ENCODE measurements at regions not wholly inside any gene's neighbourhood (a gene's known extent, or its start where the extent isn't known, plus 50 kb on each side); places are given as distances from the start of the nearest gene placed in this dataset.

- TF ChIP-seq, protein P1, sequence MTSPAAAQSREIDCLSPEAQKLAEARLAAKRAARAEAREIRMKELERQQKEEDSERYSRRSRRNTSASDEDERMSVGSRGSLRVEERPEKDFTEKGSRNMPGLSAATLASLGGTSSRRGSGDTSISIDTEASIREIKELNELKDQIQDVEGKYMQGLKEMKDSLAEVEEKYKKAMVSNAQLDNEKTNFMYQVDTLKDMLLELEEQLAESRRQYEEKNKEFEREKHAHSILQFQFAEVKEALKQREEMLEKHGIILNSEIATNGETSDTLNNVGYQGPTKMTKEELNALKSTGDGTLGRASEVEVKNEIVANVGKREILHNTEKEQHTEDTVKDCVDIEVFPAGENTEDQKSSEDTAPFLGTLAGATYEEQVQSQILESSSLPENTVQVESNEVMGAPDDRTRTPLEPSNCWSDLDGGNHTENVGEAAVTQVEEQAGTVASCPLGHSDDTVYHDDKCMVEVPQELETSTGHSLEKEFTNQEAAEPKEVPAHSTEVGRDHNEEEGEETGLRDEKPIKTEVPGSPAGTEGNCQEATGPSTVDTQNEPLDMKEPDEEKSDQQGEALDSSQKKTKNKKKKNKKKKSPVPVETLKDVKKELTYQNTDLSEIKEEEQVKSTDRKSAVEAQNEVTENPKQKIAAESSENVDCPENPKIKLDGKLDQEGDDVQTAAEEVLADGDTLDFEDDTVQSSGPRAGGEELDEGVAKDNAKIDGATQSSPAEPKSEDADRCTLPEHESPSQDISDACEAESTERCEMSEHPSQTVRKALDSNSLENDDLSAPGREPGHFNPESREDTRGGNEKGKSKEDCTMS (CRISPR knock-in tag; conservative IDR thresholded peaks at IDR 0.05): no peak
- no peak for TF ChIP-seq RARG (CRISPR knock-in tag; IDR thresholded peaks at IDR 0.05; ENCODE audit: low read depth)
- TF ChIP-seq MAFF (IDR thresholded peaks at IDR 0.05; ENCODE audit: low read depth, low read length): no peak
- no peak for TF ChIP-seq ZNF225 (CRISPR knock-in tag; IDR thresholded peaks at IDR 0.05)
- no peak for TF ChIP-seq FIP1L1 (IDR thresholded peaks at IDR 0.05; ENCODE audit: borderline replicate concordance, insufficient read depth, low read depth, low read length)
- TF ChIP-seq ZNF224 (CRISPR knock-in tag; IDR thresholded peaks at IDR 0.05): no peak
- TF ChIP-seq CC2D1A (CRISPR knock-in tag; IDR thresholded peaks at IDR 0.05): no peak
- TF ChIP-seq SMAD1 (CRISPR knock-in tag; IDR thresholded peaks at IDR 0.05; ENCODE audit: borderline replicate concordance, low read depth): no peak
- no peak for TF ChIP-seq ZNF260 (CRISPR knock-in tag; IDR thresholded peaks at IDR 0.05; ENCODE audit: borderline replicate concordance, low read depth)
- TF ChIP-seq ZNF7 (CRISPR knock-in tag; IDR thresholded peaks at IDR 0.05): no peak
- TF ChIP-seq, protein P2, sequence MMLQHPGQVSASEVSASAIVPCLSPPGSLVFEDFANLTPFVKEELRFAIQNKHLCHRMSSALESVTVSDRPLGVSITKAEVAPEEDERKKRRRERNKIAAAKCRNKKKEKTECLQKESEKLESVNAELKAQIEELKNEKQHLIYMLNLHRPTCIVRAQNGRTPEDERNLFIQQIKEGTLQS (CRISPR knock-in tag; IDR thresholded peaks at IDR 0.05): no peak
- TF ChIP-seq ZNF468 (CRISPR knock-in tag; IDR thresholded peaks at IDR 0.05): no peak
- no peak for TF ChIP-seq ZBTB42 (CRISPR knock-in tag; IDR thresholded peaks at IDR 0.05)
- no peak for TF ChIP-seq ZNF207 (IDR thresholded peaks at IDR 0.05; ENCODE audit: borderline replicate concordance)
- TF ChIP-seq YY1 (IDR thresholded peaks at IDR 0.05; ENCODE audit: insufficient read depth, insufficient replicate concordance, low read depth, low read length): peak; percentile 40
- no peak for TF ChIP-seq ZNF768 (CRISPR knock-in tag; IDR thresholded peaks at IDR 0.05)
- TF ChIP-seq FOXJ3 (CRISPR knock-in tag; IDR thresholded peaks at IDR 0.05; ENCODE audit: borderline replicate concordance): no peak
- TF ChIP-seq, protein P3, sequence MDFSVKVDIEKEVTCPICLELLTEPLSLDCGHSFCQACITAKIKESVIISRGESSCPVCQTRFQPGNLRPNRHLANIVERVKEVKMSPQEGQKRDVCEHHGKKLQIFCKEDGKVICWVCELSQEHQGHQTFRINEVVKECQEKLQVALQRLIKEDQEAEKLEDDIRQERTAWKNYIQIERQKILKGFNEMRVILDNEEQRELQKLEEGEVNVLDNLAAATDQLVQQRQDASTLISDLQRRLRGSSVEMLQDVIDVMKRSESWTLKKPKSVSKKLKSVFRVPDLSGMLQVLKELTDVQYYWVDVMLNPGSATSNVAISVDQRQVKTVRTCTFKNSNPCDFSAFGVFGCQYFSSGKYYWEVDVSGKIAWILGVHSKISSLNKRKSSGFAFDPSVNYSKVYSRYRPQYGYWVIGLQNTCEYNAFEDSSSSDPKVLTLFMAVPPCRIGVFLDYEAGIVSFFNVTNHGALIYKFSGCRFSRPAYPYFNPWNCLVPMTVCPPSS (IDR thresholded peaks at IDR 0.05): no peak
- TF ChIP-seq, protein P4, sequence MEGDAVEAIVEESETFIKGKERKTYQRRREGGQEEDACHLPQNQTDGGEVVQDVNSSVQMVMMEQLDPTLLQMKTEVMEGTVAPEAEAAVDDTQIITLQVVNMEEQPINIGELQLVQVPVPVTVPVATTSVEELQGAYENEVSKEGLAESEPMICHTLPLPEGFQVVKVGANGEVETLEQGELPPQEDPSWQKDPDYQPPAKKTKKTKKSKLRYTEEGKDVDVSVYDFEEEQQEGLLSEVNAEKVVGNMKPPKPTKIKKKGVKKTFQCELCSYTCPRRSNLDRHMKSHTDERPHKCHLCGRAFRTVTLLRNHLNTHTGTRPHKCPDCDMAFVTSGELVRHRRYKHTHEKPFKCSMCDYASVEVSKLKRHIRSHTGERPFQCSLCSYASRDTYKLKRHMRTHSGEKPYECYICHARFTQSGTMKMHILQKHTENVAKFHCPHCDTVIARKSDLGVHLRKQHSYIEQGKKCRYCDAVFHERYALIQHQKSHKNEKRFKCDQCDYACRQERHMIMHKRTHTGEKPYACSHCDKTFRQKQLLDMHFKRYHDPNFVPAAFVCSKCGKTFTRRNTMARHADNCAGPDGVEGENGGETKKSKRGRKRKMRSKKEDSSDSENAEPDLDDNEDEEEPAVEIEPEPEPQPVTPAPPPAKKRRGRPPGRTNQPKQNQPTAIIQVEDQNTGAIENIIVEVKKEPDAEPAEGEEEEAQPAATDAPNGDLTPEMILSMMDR (CRISPR knock-in tag; IDR thresholded peaks at IDR 0.05): peak; percentile 98
- peak; percentile 98 for TF ChIP-seq STAG1 (CRISPR knock-in tag; IDR thresholded peaks at IDR 0.05)
- TF ChIP-seq, protein P5, sequence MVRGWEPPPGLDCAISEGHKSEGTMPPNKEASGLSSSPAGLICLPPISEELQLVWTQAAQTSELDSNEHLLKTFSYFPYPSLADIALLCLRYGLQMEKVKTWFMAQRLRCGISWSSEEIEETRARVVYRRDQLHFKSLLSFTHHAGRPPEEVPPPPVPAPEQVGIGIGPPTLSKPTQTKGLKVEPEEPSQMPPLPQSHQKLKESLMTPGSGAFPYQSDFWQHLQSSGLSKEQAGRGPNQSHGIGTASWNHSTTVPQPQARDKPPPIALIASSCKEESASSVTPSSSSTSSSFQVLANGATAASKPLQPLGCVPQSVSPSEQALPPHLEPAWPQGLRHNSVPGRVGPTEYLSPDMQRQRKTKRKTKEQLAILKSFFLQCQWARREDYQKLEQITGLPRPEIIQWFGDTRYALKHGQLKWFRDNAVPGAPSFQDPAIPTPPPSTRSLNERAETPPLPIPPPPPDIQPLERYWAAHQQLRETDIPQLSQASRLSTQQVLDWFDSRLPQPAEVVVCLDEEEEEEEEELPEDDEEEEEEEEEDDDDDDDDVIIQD (CRISPR knock-in tag; IDR thresholded peaks at IDR 0.05; ENCODE audit: low read depth): no peak
- no peak for TF ChIP-seq KLF15 (CRISPR knock-in tag; IDR thresholded peaks at IDR 0.05; ENCODE audit: borderline replicate concordance)
- no peak for TF ChIP-seq ZNF569 (CRISPR knock-in tag; IDR thresholded peaks at IDR 0.05; ENCODE audit: borderline replicate concordance)
These were observed 132.5 kb upstream of the HAND1 start (continued) for GRCh38 chr5:154610321-154611154.
